ENCODE measurements at regions not wholly inside any gene's neighbourhood (a gene's known extent, or its start where the extent isn't known, plus 50 kb on each side); places are given as distances from the start of the nearest gene placed in this dataset.

GRCh38 chr2:177076636-177077179, 135.9 kb upstream of the HNRNPA3 start:
- TF ChIP-seq GATA3 (IDR thresholded peaks at IDR 0.05; ENCODE audit: low read depth, low read length) = no peak
- TF ChIP-seq GATA2 (IDR thresholded peaks at IDR 0.05; ENCODE audit: low read depth, low read length) = no peak

DNA sequence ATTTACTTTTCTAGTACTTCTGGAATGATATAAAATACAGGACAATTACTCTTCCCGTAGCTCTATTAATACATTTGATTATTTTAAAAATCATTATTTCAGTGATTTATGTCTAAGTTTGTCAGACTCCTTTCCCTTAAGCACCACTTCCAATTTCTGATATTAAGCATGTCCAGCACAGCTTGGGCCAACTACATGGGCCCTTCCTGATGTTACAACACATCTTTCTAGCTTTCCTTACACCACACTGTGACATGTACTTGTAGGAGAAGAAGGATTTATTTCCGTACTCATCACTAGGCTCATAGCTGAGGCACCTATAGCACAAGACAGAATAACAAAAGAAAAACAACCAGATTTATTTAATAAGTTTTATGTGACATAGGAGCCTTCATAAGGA, 134.8 kb upstream of the HNRNPA3 start:
- TF ChIP-seq GATA3 (IDR thresholded peaks at IDR 0.05; ENCODE audit: low read depth, low read length) = no peak
- no peak for TF ChIP-seq GATA2 (IDR thresholded peaks at IDR 0.05; ENCODE audit: low read depth, low read length)

GRCh38 chr2:177078416-177078815, 134.2 kb upstream of the HNRNPA3 start:
- no peak for TF ChIP-seq GATA2 (IDR thresholded peaks at IDR 0.05; ENCODE audit: low read depth, low read length)
- no peak for TF ChIP-seq GATA3 (IDR thresholded peaks at IDR 0.05; ENCODE audit: low read depth, low read length)

GRCh38 chr2:177078855-177079254, 133.7 kb upstream of the HNRNPA3 start:
- TF ChIP-seq GATA3 (IDR thresholded peaks at IDR 0.05; ENCODE audit: low read depth, low read length) (no peak), GATA2 (IDR thresholded peaks at IDR 0.05; ENCODE audit: low read depth, low read length) (no peak)

GRCh38 chr2:177080746-177081284, 131.8 kb upstream of the HNRNPA3 start:
- TF ChIP-seq GATA2 (IDR thresholded peaks at IDR 0.05; ENCODE audit: low read depth, low read length) (no peak; the same call in 1 of the 2 replicates), GATA3 (IDR thresholded peaks at IDR 0.05; ENCODE audit: low read depth, low read length) (no peak)

GRCh38 chr2:177084607-177085006, 128.0 kb upstream of the HNRNPA3 start:
- TF ChIP-seq GATA2 (IDR thresholded peaks at IDR 0.05; ENCODE audit: low read depth, low read length) (no peak), GATA3 (IDR thresholded peaks at IDR 0.05; ENCODE audit: low read depth, low read length) (no peak)

DNA sequence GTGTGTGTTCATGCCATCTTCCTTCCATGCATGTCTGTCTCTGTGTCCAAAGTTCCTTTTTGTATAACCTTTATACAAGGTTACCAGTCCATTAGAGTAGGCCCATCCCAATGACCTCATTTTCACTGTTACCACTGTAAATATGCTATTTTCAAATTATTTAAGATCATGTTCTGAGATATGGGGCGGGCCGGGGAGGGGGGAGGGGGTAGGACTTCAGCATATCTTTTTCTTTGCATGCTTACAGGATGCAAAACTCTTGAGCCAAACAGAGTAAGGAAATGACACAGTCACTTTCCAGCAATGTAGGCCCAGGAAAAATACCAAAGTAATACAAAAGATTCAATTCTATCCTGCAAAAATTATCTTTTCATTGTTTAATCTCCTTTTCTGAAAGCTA, 124.1 kb upstream of the HNRNPA3 start:
- no peak for TF ChIP-seq GATA2 (IDR thresholded peaks at IDR 0.05; ENCODE audit: low read depth, low read length)
- no peak for TF ChIP-seq GATA3 (IDR thresholded peaks at IDR 0.05; ENCODE audit: low read depth, low read length)

GRCh38 chr2:177090967-177091366, 121.6 kb upstream of the HNRNPA3 start:
- no peak for TF ChIP-seq GATA3 (IDR thresholded peaks at IDR 0.05; ENCODE audit: low read depth, low read length)
- TF ChIP-seq GATA2 (IDR thresholded peaks at IDR 0.05; ENCODE audit: low read depth, low read length) = no peak

- TF ChIP-seq GATA3 (IDR thresholded peaks at IDR 0.05; ENCODE audit: low read depth, low read length) = no peak
- no peak for TF ChIP-seq GATA2 (IDR thresholded peaks at IDR 0.05; ENCODE audit: low read depth, low read length)
Observed at GRCh38 chr2:177093371-177093770, 119.2 kb upstream of the HNRNPA3 start.

- TF ChIP-seq GATA2 (IDR thresholded peaks at IDR 0.05; ENCODE audit: low read depth, low read length) (no peak), GATA3 (IDR thresholded peaks at IDR 0.05; ENCODE audit: low read depth, low read length) (no peak)
Observed at GRCh38 chr2:177098001-177098613, 114.5 kb upstream of the HNRNPA3 start.

GRCh38 chr2:177101930-177102329, 110.7 kb upstream of the HNRNPA3 start:
- TF ChIP-seq GATA2 (IDR thresholded peaks at IDR 0.05; ENCODE audit: low read depth, low read length) = no peak
- TF ChIP-seq GATA3 (IDR thresholded peaks at IDR 0.05; ENCODE audit: low read depth, low read length) = no peak

DNA sequence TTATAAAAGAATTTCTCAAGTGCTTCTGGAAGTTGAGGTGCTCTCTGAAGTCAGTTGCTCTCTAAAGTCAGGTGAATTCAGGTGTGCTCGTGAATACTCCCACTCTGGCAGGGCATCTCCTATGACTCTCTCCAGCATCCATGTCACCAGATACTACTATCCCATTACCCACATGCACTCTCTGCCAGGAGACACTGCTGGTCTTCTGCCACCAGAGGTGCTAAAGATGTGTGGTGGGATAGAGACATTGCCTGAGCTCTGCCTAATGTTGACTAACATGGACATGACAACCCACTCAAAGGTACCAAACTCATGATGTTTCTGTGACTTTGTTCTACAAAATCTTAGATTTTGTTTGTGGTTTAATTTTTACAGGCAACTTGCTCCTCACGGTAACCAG, 106.4 kb upstream of the HNRNPA3 start:
- TF ChIP-seq GATA3 (IDR thresholded peaks at IDR 0.05; ENCODE audit: low read depth, low read length) (no peak), GATA2 (IDR thresholded peaks at IDR 0.05; ENCODE audit: low read depth, low read length) (no peak)

DNA sequence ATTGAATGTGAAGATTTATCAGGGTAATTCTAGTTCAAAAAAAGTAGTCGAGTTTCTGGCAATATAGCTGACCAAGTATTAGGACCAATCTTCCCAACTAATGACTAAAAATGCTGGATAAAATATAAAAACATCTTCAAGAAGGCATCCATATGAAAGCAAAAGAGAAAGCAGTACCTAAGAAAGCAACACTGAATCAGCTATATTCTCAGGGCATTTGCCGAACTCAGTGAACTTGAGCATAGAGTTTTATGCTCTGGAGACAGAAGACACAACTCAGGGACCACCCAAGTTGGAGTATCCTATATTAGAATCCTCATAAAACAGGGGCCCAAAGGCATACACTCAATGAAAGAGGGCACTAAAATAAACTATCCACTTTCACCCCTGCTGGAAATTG, 103.7 kb upstream of the HNRNPA3 start:
- TF ChIP-seq GATA2 (IDR thresholded peaks at IDR 0.05; ENCODE audit: low read depth, low read length) = no peak
- no peak for TF ChIP-seq GATA3 (IDR thresholded peaks at IDR 0.05; ENCODE audit: low read depth, low read length)

DNA sequence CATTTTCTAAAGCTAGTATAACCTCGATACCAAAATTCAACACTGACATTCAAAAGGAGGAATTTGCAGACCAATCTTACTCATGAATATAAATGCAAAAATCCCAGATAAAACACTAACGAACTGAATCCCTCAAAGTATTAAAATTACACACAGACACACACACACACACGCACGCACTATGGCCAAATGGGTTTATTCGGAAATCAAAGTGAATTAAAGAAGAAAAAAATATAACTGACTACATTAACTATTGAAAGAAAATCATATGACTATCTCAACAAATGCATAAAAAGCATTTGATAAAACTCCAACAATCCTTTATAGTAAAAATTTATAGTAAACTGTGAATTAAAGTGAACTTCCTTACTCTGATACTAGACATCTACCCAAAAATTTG, 97.9 kb upstream of the HNRNPA3 start:
- no peak for TF ChIP-seq GATA2 (IDR thresholded peaks at IDR 0.05; ENCODE audit: low read depth, low read length)
- no peak for TF ChIP-seq GATA3 (IDR thresholded peaks at IDR 0.05; ENCODE audit: low read depth, low read length)

DNA sequence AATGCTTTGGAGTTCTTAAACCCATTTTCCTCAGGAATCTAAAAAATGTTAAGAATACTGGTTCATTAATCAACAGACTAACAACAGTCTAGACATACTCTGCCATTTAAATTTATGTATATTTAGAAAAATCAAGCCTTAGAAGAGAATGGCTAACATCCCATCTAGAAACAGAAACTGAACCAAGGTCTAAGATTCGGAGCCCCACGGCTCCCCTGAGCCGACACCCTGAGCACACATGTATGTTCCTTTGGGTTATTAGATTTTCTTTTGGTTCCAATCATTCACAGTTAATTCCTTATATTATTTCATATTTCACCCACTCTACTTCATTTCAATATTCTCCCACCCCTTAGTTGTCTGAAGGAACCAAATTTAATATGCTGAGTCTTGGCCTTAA, 94.8 kb upstream of the HNRNPA3 start:
- TF ChIP-seq GATA2 (IDR thresholded peaks at IDR 0.05; ENCODE audit: low read depth, low read length) (no peak), GATA3 (IDR thresholded peaks at IDR 0.05; ENCODE audit: low read depth, low read length) (no peak)

Data from SH-SY5Y (cell line).